Astrocyte (in vitro differentiated cells and primary cell): ENCODE measurements at regions not wholly inside any gene's neighbourhood (a gene's known extent, or its start where the extent isn't known, plus 50 kb on each side); places are given as distances from the start of the nearest gene placed in this dataset.
"Not testable (repeated sequence)": the region's sequence is repeated elsewhere in the genome, so short reads cannot be mapped to it uniquely, and the experiment has no call there.

Experiments used
- DNase-seq: peaks from one replicate; pipeline ENCODE4 v3.0.0-alpha.2; 2010; ENCODE audit warnings: low read depth
- FAIRE-seq: peaks from 2 replicates; lab custom pipeline; 2011; peaks lifted over from hg19 to GRCh38; lab: Jason Lieb, UNC
- H2AFZ ChIP-seq: 2 replicates; pipeline ENCODE4 v1.6.0; 2012; ENCODE audit warnings: low read depth, low read length, inconsistent platforms
- H3K27ac ChIP-seq: 2 replicates; pipeline ENCODE4 v1.5.1; 2011; ENCODE audit warnings: low read depth, low read length, inconsistent platforms
- H3K27me3 ChIP-seq: 2 replicates; pipeline ENCODE4 v1.6.0; 2011; ENCODE audit warnings: low read length, inconsistent platforms; ENCODE audit not compliant: insufficient read depth
- H3K36me3 ChIP-seq: 2 replicates; pipeline ENCODE4 v1.5.1; 2011; ENCODE audit warnings: low read length, inconsistent platforms; ENCODE audit not compliant: insufficient read depth
- H3K4me1 ChIP-seq: 2 replicates; pipeline ENCODE4 v1.5.1; 2011; ENCODE audit warnings: low read length, inconsistent platforms; ENCODE audit not compliant: insufficient read depth
- H3K4me2 ChIP-seq: 2 replicates; pipeline ENCODE4 v1.6.0; 2012; ENCODE audit warnings: low read length, inconsistent platforms
- H3K4me3 ChIP-seq: 2 replicates; pipeline ENCODE4 v1.5.1; 2011; ENCODE audit warnings: low read depth, mild to moderate bottlenecking, low read length, inconsistent platforms; ENCODE audit not compliant: insufficient read depth
- H3K79me2 ChIP-seq: 2 replicates; pipeline ENCODE4 v1.6.0; 2012; ENCODE audit warnings: mild to moderate bottlenecking, low read length, inconsistent platforms; ENCODE audit not compliant: insufficient read depth
- H3K9ac ChIP-seq: 2 replicates; pipeline ENCODE4 v1.6.0; 2012; ENCODE audit warnings: mild to moderate bottlenecking, low read length, inconsistent platforms
- H3K9me3 ChIP-seq: 2 replicates; pipeline ENCODE4 v1.5.1; 2012; ENCODE audit warnings: low read depth, mild to moderate bottlenecking, low read length, inconsistent platforms; ENCODE audit not compliant: insufficient read depth
- H4K20me1 ChIP-seq: 2 replicates; pipeline ENCODE4 v1.6.0; 2012; ENCODE audit warnings: low read length, inconsistent platforms; ENCODE audit not compliant: insufficient read depth
- H3K27ac Mint-ChIP-seq: one replicate; pipeline ENCODE4 v1.8.0; 2021; ENCODE audit warnings: mild to moderate bottlenecking, mixed read lengths; ENCODE audit not compliant: unreplicated experiment
- H3K27me3 Mint-ChIP-seq: one replicate; pipeline ENCODE4 v1.8.0; 2021; ENCODE audit warnings: low read depth, mixed read lengths; ENCODE audit not compliant: unreplicated experiment
- H3K36me3 Mint-ChIP-seq: one replicate; pipeline ENCODE4 v1.8.0; 2021; ENCODE audit warnings: low read depth, mixed read lengths; ENCODE audit not compliant: unreplicated experiment
- H3K4me1 Mint-ChIP-seq: one replicate; pipeline ENCODE4 v1.8.0; 2021; ENCODE audit warnings: low read depth, mixed read lengths; ENCODE audit not compliant: unreplicated experiment
- H3K4me3 Mint-ChIP-seq: one replicate; pipeline ENCODE4 v1.8.0; 2021; ENCODE audit warnings: mild to moderate bottlenecking, moderate library complexity, mixed read lengths; ENCODE audit not compliant: unreplicated experiment
- H3K9me3 Mint-ChIP-seq: one replicate; pipeline ENCODE4 v1.8.0; 2021; ENCODE audit warnings: mild to moderate bottlenecking, mixed read lengths; ENCODE audit not compliant: unreplicated experiment

DNA sequence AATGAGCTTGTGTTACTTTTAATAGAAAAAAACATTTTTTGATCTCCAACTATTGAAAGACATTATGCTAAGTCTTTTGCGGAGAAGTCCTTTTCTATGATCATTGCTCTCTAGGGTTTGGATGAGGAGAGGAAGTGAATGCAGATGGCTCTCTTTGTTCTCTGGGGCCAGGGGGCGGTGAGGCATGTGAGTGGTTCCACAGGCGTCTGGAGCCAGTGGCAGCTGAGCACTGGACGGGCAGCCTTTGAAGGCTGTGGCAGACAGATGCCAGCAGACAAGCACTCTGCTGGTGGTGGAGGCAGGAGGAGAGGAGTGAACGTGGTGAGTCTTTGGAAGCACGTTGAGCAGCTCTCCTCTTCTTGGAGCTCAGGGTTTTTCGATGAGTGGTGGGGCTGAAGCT is 107.8 kb downstream of the GOLGA6L22 start:
- H3K4me1 Mint-ChIP-seq, H2AFZ ChIP-seq, H3K4me1 ChIP-seq, H3K79me2 ChIP-seq, H3K27ac ChIP-seq, H3K9me3 ChIP-seq, H3K27ac Mint-ChIP-seq, H3K36me3 ChIP-seq, H3K4me3 ChIP-seq, DNase-seq, H3K36me3 Mint-ChIP-seq, H3K4me3 Mint-ChIP-seq, FAIRE-seq, H3K27me3 Mint-ChIP-seq, H3K4me2 ChIP-seq, H3K27me3 ChIP-seq, H4K20me1 ChIP-seq, H3K9ac ChIP-seq, H3K9me3 Mint-ChIP-seq: not testable (repeated sequence)

DNA sequence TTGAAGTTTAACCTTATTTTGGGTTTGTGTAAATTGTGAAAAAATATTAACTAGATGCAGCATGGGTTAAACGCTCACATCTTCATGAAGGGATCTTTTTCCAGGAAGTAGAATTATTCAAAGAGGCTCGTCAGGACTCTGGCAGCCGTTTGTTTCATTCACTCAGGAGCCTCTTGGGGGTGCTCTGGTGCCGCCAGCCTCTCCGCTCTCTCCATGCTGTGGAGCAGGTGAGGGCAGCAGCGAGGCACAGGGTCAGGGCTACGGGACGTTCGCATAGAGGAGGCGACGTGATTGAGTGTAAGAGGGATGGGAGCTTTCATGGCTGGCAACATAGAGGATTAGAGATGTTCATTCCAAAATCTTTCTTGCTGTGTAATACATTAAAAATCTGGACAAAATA is 110.8 kb downstream of the GOLGA6L22 start:
- not testable (repeated sequence) for H3K4me3 Mint-ChIP-seq, H2AFZ ChIP-seq, FAIRE-seq, H3K27ac ChIP-seq, DNase-seq, H3K79me2 ChIP-seq, H3K27me3 Mint-ChIP-seq, H3K4me1 ChIP-seq, H3K9ac ChIP-seq, H3K4me1 Mint-ChIP-seq, H3K9me3 Mint-ChIP-seq, H3K27me3 ChIP-seq, H3K36me3 Mint-ChIP-seq, H3K36me3 ChIP-seq, H3K4me2 ChIP-seq, H3K4me3 ChIP-seq, H3K9me3 ChIP-seq, H3K27ac Mint-ChIP-seq, H4K20me1 ChIP-seq

DNA sequence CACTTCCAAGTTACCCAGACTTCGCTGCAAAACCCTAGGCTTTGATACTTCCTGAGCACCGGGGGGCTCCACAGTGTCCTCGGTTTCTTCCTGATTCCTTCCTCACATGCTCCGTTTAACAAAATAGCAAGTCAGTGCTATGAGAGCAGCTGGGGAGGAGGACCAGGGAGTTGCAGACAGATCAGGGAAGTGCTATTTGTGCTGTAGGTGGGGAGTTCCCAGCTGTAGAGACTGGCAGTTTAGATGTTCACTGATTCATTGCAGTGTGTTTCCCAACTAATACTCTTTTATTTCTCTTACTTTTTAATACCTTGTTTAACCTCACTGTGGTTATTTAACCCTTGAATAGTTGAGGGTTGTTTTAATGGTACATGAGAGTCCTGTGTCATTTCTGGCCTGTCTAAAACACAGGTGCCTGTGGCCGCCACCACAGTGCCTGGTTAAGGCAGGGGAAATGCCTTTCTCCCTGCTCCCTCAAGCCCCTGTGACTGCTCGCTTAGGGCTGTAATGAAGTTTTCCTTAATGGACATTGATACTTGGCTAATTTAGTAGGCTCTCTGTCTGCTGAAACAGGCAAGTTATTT is 113.5 kb downstream of the GOLGA6L22 start:
- not testable (repeated sequence) for H3K4me3 ChIP-seq, H3K27me3 ChIP-seq, H3K9ac ChIP-seq, H3K27ac Mint-ChIP-seq, H3K9me3 Mint-ChIP-seq, DNase-seq, H3K4me1 Mint-ChIP-seq, H3K79me2 ChIP-seq, H3K4me3 Mint-ChIP-seq, H3K27ac ChIP-seq, H3K9me3 ChIP-seq, FAIRE-seq, H3K4me2 ChIP-seq, H3K4me1 ChIP-seq, H4K20me1 ChIP-seq, H3K27me3 Mint-ChIP-seq, H3K36me3 ChIP-seq, H2AFZ ChIP-seq, H3K36me3 Mint-ChIP-seq

DNA sequence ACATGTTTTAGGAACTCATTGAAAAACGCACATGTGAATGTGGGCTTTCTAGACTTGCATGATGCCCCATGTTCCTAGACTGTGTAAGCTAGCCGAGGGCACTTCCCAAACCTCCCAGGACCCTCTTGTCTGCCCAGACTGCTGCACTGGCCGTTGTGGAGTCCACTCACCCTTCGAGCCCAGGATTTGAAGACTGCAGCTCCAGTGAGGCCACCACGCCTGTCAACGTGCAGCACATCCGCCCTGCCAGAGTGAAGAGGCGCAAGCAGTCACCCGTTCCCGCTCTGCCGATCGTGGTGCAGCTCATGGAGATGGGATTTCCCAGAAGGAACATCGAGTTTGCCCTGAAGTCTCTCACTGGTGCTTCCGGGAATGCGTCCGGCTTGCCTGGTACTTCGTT is 114.1 kb downstream of the GOLGA6L22 start:
- H3K4me2 ChIP-seq, H3K27me3 Mint-ChIP-seq, H3K4me1 ChIP-seq, H3K27ac Mint-ChIP-seq, FAIRE-seq, H3K36me3 ChIP-seq, H3K36me3 Mint-ChIP-seq, H3K27me3 ChIP-seq, H2AFZ ChIP-seq, H3K4me1 Mint-ChIP-seq, H3K79me2 ChIP-seq, H3K9ac ChIP-seq, DNase-seq, H3K9me3 ChIP-seq, H4K20me1 ChIP-seq, H3K4me3 Mint-ChIP-seq, H3K9me3 Mint-ChIP-seq, H3K4me3 ChIP-seq, H3K27ac ChIP-seq: not testable (repeated sequence)

DNA sequence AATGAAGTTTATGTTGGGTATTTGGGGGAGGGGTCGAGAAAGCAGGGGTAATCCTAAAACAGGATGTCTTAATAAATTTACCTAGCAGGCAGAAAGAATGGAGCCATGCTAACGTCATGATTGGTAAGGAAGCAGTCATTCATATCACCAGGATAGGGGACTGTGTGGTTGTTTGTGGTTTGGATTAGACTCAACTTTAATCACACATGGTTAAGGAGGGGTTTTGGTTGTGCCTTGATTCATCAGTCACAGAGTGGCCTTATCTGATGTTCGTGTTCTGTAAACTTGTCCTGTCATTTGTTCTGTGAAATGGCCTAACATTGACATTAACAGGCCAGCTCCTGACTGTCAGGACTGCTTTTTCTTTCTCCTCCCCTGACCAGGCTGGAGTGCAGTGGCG is 119.1 kb downstream of the GOLGA6L22 start:
- not testable (repeated sequence) for H3K27ac Mint-ChIP-seq, H3K36me3 Mint-ChIP-seq

DNA sequence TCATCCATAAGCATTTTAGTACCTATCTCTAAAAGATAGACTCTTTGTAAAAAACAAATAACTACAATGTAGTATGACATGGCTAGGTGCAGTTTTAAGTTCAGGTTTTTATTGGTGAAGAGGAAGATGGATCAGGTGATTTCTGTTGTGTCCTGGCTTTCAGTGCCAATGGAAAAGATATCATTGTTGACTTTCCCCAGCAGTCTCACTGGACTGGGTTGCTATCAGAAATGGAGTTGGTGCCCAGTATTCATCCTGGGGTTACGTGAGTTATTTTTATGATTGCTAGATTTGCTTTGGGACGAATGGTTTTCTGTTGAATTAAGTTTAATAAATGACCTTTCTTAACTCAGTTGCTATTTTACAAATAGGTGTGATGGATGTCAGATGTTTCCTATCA is 120.5 kb downstream of the GOLGA6L22 start:
- H3K36me3 Mint-ChIP-seq, H3K4me1 ChIP-seq, H3K4me2 ChIP-seq, H3K27ac Mint-ChIP-seq, DNase-seq, H3K27ac ChIP-seq, H3K79me2 ChIP-seq, H2AFZ ChIP-seq, H4K20me1 ChIP-seq, H3K9me3 ChIP-seq, H3K4me3 Mint-ChIP-seq, H3K9me3 Mint-ChIP-seq, H3K4me3 ChIP-seq, H3K9ac ChIP-seq, H3K4me1 Mint-ChIP-seq, H3K27me3 Mint-ChIP-seq, FAIRE-seq, H3K27me3 ChIP-seq, H3K36me3 ChIP-seq: not testable (repeated sequence)

More for the DNA sequence above, 119.1 kb downstream of the GOLGA6L22 start:
- H3K27me3 ChIP-seq, H3K27me3 Mint-ChIP-seq, H3K27ac ChIP-seq, H2AFZ ChIP-seq, H3K9me3 Mint-ChIP-seq, H3K4me1 Mint-ChIP-seq, FAIRE-seq, H3K4me2 ChIP-seq, H3K4me3 ChIP-seq, H3K4me1 ChIP-seq, H3K36me3 ChIP-seq, H3K4me3 Mint-ChIP-seq, H3K79me2 ChIP-seq, DNase-seq, H3K9me3 ChIP-seq, H4K20me1 ChIP-seq, H3K9ac ChIP-seq: not testable (repeated sequence)
